ENCODE measurements at regions not wholly inside any gene's neighbourhood (a gene's known extent, or its start where the extent isn't known, plus 50 kb on each side); places are given as distances from the start of the nearest gene placed in this dataset.
"Not testable (repeated sequence)": the region's sequence is repeated elsewhere in the genome, so short reads cannot be mapped to it uniquely, and the experiment has no call there.

DNA sequence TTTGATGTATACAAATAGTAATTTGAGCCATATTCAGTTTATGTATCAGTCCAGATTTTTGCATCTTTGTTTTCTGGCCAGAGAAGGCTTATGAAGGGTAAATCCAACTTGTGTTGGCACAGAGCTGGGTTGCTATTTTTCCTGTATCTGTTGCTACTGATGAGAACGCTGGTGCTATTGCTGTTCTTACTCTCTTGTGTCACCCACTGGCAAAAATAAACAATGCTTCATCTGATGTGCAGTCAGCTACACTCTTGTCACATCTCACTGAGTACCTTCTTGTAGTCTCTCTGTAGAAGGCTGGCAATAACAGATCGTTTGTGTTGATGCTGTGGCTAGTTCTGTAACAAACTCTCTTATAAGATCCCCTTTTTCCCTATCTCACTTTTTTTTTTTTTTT lies 323.4 kb downstream of the CDH19 start:
- DNase-seq (ENCODE audit: low spot score), result no peak

DNA sequence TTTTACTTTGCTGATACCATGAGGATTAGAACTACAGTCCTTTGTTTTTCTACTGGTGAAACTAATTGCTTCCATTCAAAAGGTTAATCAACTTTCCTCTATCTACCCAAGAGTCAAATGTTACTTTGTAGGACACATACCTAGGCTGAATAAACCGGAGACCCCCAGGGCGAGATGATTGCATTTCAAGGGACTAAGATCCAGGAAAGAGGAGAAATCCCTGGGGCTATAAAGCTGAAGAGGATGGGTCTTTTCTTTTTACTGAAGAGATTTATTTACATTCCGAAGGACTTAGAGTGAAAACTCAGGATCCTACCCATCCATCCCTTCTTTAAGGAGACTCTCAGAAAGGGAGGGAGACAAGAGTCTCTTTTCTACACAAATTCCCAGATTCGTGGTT lies 331.9 kb downstream of the CDH19 start:
- no peak for DNase-seq (ENCODE audit: low spot score)

DNA sequence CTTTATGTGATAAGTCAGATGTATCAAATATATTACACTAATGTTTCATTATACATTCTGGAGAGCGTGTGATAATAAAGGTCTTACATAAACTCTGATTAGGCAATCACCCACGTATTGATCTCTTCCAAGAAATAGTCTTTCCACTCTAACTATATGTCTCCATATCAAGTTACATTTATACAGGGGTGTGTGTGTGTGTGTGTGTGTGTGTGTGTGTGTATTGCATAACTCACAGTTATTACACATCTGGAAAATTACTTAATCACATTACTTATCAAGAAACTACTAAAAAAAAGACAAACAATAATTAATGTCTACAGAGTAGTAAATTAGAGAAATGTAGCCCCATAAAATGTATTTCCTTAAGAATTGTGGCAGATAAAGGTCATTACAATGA lies 339.8 kb downstream of the CDH19 start:
- no peak for DNase-seq (ENCODE audit: low spot score)

DNA sequence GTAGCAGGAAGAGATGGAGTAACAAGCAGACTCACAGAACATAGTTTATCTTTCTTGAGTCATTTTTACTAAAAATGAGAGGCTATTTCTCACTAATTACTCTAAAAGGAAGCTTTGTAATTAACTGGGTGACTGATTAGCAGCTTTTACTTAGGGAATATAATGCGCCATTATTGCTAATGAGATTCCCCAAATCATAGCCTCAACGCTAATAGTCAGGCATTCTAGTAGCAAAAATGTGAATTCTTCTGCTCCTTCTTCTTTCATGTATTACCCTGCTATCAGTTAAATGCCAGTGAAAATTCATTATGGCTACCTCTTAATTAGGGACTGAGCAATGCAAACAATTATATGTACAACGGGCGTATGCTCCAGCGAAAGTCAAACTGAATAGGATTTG lies 349.8 kb downstream of the CDH19 start:
- no peak for DNase-seq (ENCODE audit: low spot score)

DNA sequence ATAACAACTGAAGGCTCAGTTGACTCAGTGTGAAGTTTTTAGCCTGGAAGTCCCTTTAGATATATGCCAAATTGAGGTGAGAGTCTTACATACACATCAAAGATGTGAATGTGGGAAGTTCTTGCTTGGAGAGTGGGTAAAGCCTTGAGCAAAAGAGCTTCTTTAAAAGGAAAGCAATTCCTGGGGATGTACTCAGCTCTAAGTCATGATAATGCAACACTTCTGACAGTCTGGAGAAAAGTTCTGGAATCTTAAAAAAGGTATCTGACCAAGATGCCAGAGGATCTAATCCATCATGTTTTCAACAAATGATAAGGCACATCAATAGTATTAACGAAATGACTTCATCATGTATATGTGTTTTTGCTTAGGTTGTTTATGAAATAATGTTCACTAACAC lies 351.2 kb downstream of the CDH19 start:
- no peak for DNase-seq (ENCODE audit: low spot score)

DNA sequence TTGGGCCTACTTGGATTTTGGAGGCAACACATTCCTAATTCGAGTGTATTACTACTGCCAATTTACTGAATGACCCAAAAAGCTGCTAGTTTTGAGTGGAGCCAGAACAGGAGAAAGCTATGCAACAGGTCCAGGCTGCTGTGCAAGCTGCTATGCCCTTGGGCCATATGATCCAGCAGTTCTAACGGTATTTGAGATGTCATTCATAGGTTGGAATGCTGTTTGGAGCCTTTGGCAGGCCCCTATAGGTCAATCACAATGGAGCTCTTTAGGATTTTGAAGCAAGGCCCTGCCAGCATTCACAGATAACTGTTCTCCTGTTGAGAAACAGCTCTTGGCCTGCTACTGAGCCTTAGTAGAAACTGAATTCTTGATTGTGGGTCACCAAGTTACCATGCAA lies 368.7 kb downstream of the CDH19 start:
- DNase-seq (ENCODE audit: low spot score), result no peak

DNA sequence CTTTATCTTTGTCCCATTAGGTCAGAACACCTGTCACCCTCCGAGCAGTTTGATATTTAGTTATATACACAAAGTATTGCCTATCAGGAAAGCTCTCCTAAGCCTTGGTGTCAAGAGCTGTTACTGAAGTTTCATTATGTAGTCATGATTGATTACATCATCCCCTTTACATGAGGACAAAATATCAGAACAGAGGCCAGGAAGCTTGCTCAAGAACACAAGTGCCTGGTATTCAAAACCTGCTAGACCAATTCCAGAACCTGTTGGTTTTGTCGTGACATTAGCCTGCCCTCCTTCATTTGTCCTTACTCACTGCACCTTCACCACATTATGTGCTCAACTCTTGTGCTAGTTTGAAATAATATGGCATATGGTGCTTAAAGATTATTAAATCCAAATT lies 377.1 kb downstream of the CDH19 start:
- no peak for DNase-seq (ENCODE audit: low spot score)

DNA sequence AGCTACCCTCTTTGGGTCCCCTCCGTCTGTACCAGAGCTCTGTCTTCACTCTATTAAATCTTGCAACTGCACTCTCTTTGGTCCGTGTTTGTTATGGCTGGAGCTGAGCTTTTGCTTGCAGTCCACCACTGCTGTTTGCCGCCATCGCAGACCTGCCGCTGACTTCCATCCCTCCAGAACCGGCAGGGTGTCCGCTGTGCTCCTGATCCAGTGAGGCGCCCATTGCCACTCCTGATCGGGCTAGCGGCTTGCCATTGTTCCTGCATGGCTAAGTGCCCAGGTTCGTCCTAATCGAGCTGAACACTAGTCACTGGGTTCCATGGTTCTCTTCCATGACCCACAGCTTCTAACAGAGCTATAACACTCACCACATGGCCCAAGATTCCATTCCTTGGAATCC lies 380.6 kb downstream of the CDH19 start:
- not testable (repeated sequence) for DNase-seq (ENCODE audit: low spot score)

DNA sequence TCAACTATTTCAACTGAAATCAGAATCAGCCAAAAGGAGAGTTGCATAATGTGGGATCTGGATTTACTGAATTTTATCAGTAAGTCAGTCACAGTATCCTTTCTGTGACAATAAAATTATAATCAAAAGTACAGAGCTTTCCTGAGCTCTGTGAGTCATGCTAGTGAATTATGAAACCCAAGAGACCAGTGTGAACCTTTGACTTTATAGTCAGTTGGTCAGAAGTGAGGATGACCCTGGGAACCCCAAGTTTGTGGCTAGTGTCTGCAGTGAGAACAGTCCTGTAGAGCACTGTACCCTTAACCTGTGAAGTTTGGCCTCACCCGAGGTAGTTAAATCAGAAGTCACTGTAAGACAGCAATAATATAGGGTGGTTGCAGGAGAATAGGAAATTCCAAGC lies 381.7 kb downstream of the CDH19 start:
- DNase-seq (ENCODE audit: low spot score), result no peak

DNA sequence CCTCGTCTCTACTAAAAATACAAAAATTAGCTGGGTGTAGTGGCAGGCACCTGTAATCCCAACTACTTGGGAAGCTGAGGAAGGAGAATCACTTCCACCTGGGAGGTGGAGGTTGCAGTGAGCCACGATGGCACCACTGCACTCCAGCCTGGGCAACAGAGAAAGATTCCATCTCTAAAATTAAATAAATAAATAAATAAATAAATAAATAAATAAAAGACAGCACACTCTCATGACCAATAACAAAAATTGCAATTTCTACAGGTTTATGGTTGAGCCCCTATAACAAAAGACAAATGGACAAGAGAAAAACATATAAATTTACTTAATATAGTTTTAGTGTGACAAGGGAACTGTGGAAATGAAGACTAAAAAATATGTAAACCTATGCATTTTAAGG lies 384.1 kb downstream of the CDH19 start:
- no peak for DNase-seq (ENCODE audit: low spot score)

DNA sequence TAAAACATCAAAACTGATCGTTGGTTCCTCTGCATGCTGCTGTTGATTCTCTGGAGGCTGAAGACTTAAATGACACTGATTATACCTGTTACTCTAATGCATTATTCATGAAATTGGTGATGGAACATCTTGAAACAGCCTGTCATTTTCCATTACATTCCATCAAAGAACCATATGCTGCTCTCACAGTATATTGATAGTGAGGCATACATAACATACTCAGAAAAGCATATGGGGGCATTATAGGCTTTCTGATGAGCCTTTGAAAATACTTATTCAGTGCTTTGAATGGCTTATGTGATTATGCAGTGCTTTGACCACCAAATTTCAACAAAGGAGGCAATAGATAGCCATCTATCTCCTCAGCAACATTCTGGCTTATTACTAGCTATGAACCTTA lies 392.1 kb downstream of the CDH19 start:
- no peak for DNase-seq (ENCODE audit: low spot score)

DNA sequence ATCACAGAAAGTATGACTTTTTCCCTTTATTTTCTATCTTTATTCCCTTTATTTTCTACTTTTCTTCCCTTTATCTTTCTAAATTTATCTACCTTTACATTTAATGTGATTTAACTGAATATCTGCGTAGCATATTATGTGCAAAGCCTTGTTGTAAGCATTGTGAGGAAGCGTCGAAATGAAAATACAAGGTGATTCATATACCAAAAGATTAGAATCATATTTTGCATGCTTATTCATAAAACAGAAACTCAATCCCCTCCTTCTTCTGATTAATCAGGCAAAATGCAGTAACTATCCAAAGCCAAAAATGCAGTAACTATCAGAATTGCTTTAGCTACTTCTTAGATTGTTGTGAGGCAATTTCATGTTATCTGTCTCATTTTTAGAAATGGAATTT lies 393.0 kb downstream of the CDH19 start:
- DNase-seq (ENCODE audit: low spot score), result no peak

DNA sequence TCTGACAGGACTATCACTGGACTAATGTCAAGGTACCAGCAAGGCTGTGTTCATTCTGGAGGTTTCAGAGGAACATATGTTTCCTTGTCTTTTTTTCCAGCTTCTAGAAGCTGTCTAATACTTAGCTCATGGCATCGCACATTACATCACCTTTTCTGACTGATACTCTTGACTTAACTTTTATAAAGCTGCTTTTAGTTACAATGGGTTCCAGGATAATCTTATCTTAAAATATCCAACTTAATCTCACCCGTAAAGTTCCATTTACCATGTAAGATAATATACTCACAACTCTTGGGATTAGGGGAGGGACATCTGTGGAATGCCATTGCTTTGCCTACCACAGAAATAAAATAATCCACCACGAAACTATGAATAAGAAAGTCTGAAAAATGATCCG lies 394.2 kb downstream of the CDH19 start:
- no peak for DNase-seq (ENCODE audit: low spot score)

DNA sequence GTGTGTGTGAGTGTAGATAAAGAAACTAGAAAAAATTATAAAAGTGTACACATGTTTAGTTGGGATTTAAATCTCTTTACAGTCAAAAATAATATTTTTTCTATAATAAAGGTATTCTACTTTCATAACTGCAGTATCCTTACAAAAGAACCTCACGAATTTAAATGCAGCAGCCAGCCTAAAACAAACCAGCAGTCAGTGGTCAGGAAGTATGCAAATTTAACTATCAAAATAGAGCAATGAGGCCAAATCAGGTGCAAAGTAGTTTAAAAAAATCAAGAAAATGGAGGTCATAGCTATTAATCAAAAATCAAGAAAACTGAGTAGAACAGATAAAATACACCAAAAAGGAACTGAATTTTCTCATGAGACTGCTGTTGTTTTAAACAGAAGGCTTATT lies 407.1 kb downstream of the CDH19 start:
- DNase-seq (ENCODE audit: low spot score), result no peak

DNA sequence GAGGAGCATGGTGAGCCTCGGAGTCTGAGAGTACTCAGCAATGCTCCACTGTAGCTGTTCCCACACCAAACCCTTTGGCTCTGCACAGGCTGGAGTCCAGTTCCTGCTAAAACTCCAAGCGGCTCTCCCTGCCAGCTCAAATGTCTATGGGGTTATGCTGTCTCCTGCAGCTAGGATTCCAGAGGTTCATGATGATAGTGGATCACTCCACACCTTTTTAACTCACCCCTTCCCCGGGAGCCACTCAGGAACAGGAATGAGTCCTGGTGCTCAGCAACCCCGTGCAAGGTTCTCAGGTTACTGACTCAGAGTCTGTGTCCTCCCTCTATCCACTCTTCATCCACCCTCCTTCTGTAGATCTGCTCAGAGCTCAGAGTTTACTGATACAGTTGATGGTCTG lies 410.0 kb downstream of the CDH19 start:
- DNase-seq (ENCODE audit: low spot score), result no peak

DNA sequence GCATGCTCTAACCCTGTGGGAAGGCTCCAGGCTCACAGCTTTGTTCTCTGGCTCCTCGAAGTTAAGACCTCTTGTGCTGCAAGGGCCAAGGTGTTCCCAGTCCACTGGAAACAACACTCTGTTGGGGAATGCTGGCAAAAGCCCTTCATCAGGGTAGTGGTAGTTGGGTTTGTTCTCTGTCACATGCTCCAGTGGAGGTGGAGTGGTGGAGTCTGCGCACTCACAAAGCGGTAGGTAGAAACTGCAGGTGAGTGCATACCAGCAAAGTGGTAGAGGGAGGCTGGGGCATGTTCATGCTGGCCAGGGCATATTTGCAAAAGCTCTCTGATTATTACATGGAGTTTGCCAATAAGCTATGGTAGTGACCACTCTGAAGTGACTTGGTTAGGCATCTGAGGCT lies 410.5 kb downstream of the CDH19 start:
- no peak for DNase-seq (ENCODE audit: low spot score)

DNA sequence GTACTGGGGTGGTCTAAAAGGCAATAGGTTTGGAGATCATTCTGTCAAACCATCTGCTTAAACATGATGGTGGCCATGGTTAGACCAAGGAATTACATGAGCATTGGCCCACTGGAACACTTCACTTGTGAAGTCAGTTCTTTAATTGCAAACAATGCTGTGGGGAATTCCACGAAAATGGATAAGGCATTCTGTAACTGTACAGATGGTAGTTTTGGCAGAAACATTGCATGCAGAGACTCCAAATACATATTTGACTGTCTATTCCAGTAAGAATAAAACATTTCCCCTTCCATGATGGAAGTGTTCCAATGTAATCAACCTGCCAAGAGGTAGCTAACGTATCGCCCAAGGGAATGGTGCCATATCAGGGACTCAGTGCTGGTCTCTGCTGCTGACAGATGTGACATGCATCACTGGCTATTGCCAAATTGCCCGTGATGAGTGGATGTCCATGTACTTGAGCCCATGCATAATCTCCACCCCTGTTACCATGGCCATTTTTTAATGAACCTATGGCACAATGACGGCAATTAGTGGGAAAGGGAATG lies 417.9 kb downstream of the CDH7 start:
- DNase-seq (ENCODE audit: low spot score), result no peak

DNA sequence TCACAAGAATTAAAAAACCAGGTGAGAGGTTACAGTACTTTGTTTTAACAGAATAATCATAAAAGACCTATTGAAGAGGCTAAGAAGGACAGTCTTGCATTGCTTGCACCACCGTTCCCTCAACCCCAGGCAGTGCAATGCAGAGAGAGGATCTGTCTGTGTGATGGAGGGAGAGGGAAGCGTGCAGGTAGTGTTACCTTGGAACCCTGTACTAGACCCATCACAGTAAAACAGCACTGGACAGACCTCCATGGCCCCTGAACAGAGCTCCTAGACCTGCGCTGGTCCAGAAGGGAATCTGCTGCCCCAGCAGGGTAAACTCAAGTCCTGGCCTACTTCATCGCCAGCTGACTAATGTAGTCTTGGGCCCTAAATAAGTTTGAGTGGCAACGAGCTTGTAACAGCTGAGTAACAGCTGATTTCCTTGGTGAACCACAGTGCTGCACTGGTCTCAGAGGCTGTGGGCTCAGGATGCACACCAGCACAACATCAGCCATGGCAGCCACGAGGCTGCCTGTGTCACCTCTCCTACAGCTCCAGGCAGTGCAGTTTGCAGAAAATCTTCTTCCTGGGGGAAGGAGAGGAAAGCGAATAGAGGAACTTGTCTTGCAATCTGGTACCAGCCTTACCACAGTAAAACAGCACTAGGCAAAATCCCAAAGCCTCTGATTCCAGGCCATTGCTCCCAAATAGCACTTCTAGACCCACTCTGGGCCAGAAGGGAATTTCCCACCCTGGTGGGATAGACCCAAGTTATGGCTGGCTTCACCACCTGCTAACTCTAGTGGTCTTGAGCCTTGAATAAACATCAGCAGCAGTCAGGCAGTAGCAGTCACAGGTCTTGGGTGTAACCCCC lies 417.2 kb downstream of the CDH7 start:
- DNase-seq (ENCODE audit: low spot score), result no peak

DNA sequence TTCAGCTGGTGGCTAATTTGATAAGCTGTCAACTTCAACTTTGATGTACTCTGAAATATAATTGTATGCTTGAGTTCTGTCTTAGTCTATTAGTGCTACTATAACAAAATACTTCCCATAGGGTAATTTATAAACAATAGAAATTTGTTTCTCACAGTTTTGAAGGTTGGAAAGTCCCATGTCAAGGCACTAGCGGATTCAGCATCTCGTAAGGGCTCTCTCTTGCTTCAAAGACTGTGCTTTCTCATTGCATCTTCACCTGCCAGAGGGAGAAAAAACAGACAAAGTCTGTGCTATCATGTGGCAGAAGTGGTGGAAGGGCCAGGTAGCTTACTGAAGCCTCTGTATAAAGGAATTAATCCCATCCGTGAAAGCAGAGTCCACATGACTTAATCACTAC lies 409.2 kb downstream of the CDH7 start:
- DNase-seq (ENCODE audit: low spot score), result no peak

DNA sequence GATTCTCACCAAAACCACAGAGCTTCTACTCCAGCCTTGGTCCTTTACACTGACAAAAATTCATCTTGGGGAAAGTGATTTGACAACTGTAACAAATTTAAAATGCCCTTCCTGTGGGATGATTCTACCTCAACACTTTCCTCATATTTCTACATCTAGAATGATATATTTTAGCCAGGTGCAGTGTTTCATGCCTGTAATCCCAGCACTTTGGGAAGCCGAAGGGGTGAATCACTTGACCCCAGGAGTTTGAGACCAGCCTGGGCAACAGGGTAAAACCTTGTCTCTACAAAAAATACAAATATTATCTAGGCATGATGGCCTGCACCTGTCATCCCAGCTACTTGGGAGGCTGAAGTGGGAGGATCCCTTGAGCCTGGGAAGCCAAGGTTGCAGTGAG lies 408.6 kb downstream of the CDH7 start:
- DNase-seq (ENCODE audit: low spot score), result no peak

DNA sequence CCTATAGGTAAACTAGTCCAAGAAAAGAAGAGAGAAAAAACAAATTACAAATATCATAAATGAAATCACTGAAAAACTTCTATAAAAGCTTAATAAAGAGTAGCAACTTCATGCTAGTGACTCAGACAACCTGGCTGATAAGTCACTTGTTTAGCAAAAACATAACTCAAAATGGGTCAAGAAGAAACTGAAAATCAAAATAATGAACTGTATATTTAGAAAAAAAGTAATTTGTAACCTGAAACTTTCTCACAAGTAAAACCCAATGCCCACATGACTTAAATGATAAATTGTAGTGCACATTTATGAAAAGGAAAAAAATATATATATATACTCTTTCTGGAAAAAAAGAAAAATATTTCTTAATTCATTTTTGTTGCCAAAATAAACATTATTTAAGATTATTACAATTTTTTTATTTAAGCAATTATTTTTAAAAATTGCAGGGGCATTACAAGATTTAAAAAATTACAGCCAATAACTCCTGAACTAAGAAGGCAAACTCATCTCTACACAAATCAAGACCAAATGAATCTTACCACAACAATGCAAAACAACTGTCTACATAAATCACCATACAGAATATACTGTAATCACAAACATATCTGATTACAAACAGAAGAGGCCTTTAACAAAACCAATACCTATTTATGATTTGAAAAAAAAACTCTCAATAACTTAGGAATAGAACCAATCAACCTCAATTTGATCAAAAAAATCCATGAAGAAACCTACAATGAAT lies 406.3 kb downstream of the CDH7 start:
- DNase-seq (ENCODE audit: low spot score), result no peak

DNA sequence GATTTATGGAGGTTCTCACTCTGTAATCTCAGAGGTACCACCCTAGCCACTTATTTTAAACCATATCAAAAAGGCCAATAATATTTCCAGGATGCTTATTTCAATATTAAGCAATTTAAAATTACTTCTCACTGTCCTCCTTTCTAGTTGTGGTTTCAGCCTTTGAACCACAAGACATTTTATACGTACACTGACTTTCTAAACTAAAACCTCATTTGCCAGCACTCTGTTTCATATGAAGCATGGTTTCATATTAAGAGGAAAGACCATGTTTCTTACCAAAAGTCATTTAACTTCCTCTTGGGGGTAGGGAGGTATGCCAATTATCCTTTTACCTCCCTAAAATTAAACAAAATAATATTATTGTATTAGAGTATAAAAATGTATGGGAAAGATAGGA lies 399.8 kb downstream of the CDH7 start:
- no peak for DNase-seq (ENCODE audit: low spot score)

DNA sequence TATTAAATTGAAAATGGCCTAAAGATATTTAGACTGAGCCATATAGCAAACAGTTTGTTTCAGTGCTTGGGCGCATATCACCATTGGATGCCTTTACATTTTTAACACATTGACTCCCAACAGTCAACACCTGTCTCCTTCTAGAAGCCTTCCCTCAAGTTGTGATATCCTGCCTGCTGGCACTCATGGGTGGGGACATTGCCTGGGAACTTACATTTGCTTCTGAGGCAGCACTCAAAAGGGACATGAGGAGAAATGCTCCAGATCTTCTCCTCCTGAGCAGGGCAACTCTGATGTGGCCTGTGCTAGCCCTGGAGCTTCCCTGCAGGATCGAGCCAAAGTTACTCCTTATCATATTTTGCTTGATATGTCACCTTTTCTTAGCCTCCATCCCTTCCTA lies 392.2 kb downstream of the CDH7 start:
- DNase-seq (ENCODE audit: low spot score), result no peak

DNA sequence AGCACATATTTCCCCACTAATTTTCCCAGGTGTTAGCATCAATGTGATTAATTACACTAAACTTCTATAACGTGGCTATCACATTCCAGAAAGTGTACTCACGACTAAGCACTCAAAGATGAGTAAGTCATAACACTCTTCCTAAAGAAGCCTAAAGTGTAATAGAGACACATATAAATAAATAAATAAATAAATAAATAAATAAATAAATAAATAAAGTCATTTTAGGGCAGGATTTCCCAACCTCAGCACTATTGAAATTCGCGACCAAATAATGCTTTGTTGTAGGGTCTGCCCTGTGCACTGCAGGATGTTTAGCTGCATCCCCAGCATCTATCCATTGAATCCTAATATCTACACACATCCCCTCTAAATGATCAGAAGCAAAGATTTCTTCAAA lies 390.9 kb downstream of the CDH7 start:
- DNase-seq (ENCODE audit: low spot score), result no peak
